Right ventricle myocardium superior (tissue), 1 donor: ENCODE measurements at regions not wholly inside any gene's neighbourhood (a gene's known extent, or its start where the extent isn't known, plus 50 kb on each side); places are given as distances from the start of the nearest gene placed in this dataset.

ENCODE experiments used
- ATAC-seq: fragments of 200-7000 bp; cut with Tn5 transposase; one replicate; pipeline ENCODE4 v1.9.1; 2020; ENCODE audit warnings: mild to moderate bottlenecking; ENCODE audit not compliant: poor library complexity
- DNase-seq: peaks from one replicate; pipeline ENCODE4 v3.0.0-alpha.2; 2020
- intact Hi-C: fragments of 100-400 bp; cut with DNase I; formaldehyde crosslinking; loops from one replicate; pipeline ENCODE4 v1.11.2; 2022
- donor health status: DM: no; HTN: yes; CAD: no; lungs with severe emphysema.

GRCh38 chr2:217297096-217297495 lies 437.2 kb upstream of the TNP1 start:
- DNase-seq (no peak), ATAC-seq (no peak)
- intact Hi-C loops = loop anchor here (10.0 kb wide), 1 partner anchor 88 kb away; no protein-coding TSS in a partner anchor

- DNase-seq (no peak), ATAC-seq (no peak)
- intact Hi-C loops = loop anchor here (10.0 kb wide), 1 partner anchor 90 kb away; no protein-coding TSS in a partner anchor
Measured at GRCh38 chr2:217294818-217295217, 435.0 kb upstream of the TNP1 start.

- no peak for ATAC-seq
- intact Hi-C loops = loop anchor here (10.0 kb wide), 1 partner anchor 91 kb away; no protein-coding TSS in a partner anchor
- DNase-seq = no peak
Measured at GRCh38 chr2:217294211-217294610, 434.3 kb upstream of the TNP1 start.

- DNase-seq (no peak), ATAC-seq (no peak)
- intact Hi-C loops = loop anchor here (10.0 kb wide), 1 partner anchor 91 kb away; no protein-coding TSS in a partner anchor
Measured at GRCh38 chr2:217293607-217294006, 433.7 kb upstream of the TNP1 start.

- no peak for DNase-seq
- ATAC-seq = no peak
- intact Hi-C loops = loop anchor here (10.0 kb wide), 1 partner anchor 92 kb away; no protein-coding TSS in a partner anchor
Measured at GRCh38 chr2:217293046-217293445, 433.2 kb upstream of the TNP1 start.

- DNase-seq (no peak), ATAC-seq (no peak)
- intact Hi-C loops = loop anchor here (10.0 kb wide), 1 partner anchor 94 kb away; no protein-coding TSS in a partner anchor
Measured at GRCh38 chr2:217291259-217291658, 431.4 kb upstream of the TNP1 start.

GRCh38 chr2:217290467-217290866 lies 430.6 kb upstream of the TNP1 start:
- DNase-seq (no peak), ATAC-seq (no peak)
- intact Hi-C loops = loop anchor here (10.0 kb wide), 1 partner anchor 94 kb away; no protein-coding TSS in a partner anchor

GRCh38 chr2:217289907-217290280 lies 430.0 kb upstream of the TNP1 start:
- no peak for DNase-seq
- peak; percentile 86 for ATAC-seq
- intact Hi-C loops = loop anchor here (10.0 kb wide), 1 partner anchor 95 kb away; no protein-coding TSS in a partner anchor

- ATAC-seq (peak; percentile 84), DNase-seq (no peak)
- intact Hi-C loops = no loop called here
Measured at GRCh38 chr2:217289177-217289906, 429.5 kb upstream of the TNP1 start.

- no peak for DNase-seq
- ATAC-seq = no peak
- intact Hi-C loops = no loop called here
Measured at GRCh38 chr2:217288472-217289063, 428.7 kb upstream of the TNP1 start.

GRCh38 chr2:217286833-217287232 lies 427.0 kb upstream of the TNP1 start:
- ATAC-seq (no peak), DNase-seq (no peak)
- intact Hi-C loops = no loop called here

- intact Hi-C loops = no loop called here
- DNase-seq = no peak
- no peak for ATAC-seq
Measured at GRCh38 chr2:217285926-217286325, 426.1 kb upstream of the TNP1 start.

GRCh38 chr2:217283460-217283859 lies 423.6 kb upstream of the TNP1 start:
- DNase-seq = no peak
- peak; percentile 34 for ATAC-seq
- intact Hi-C loops = no loop called here

GRCh38 chr2:217282531-217282930 lies 422.7 kb upstream of the TNP1 start:
- no peak for ATAC-seq
- intact Hi-C loops = no loop called here
- no peak for DNase-seq

- DNase-seq (no peak), ATAC-seq (peak; percentile 87)
- intact Hi-C loops = no loop called here
Measured at GRCh38 chr2:217279556-217279955, 419.7 kb upstream of the TNP1 start.

GRCh38 chr2:217279140-217279539 lies 419.3 kb upstream of the TNP1 start:
- DNase-seq (no peak), ATAC-seq (no peak)
- intact Hi-C loops = no loop called here

- intact Hi-C loops = no loop called here
- no peak for DNase-seq
- peak; percentile 32 for ATAC-seq
Measured at GRCh38 chr2:217277646-217278398, 418.0 kb upstream of the TNP1 start.

GRCh38 chr2:217276433-217276832 lies 416.6 kb upstream of the TNP1 start:
- DNase-seq = no peak
- intact Hi-C loops = no loop called here
- no peak for ATAC-seq

GRCh38 chr2:217275091-217275490 lies 415.2 kb upstream of the TNP1 start:
- ATAC-seq (no peak), DNase-seq (no peak)
- intact Hi-C loops = no loop called here
